Neuron (in vitro differentiated cells): ENCODE measurements at regions not wholly inside any gene's neighbourhood (a gene's known extent, or its start where the extent isn't known, plus 50 kb on each side); places are given as distances from the start of the nearest gene placed in this dataset.

Source experiments
- H2AFZ ChIP-seq: one replicate; pipeline ENCODE4 v1.6.1; 2013; ENCODE audit warnings: low read depth, mild to moderate bottlenecking, inconsistent platforms, low read length, moderate library complexity
- H3K27me3 ChIP-seq: one replicate; pipeline ENCODE4 v1.6.1; 2013; ENCODE audit warnings: low read length; ENCODE audit not compliant: insufficient read depth
- H3K36me3 ChIP-seq: one replicate; pipeline ENCODE4 v1.6.1; 2013; ENCODE audit warnings: low read length; ENCODE audit not compliant: insufficient read depth
- H3K4me1 ChIP-seq: one replicate; pipeline ENCODE4 v1.6.1; 2013; ENCODE audit warnings: low read length; ENCODE audit not compliant: insufficient read depth
- H3K4me3 ChIP-seq: 2 replicates; pipeline ENCODE4 v1.5.1; 2013; ENCODE audit warnings: mild to moderate bottlenecking, low read length, moderate library complexity
- H3K9me3 ChIP-seq: one replicate; pipeline ENCODE4 v1.6.1; 2013; ENCODE audit warnings: low read length

- Histone ChIP-seq H3K4me1 (peaks cover 8% of the 10 kb centered on the region), H3K9me3 (no peaks in the 10 kb centered on the region), H2AFZ (no peak overlapping the region), H3K36me3 (no peaks in the 10 kb centered on the region), H3K27me3 (no peaks in the 10 kb centered on the region), H3K4me3 (no peak overlapping the region)
These were observed 66.8 kb upstream of the CHST15 start for GRCh38 chr10:124160176-124160575.

GRCh38 chr10:124159153-124159552 lies 65.8 kb upstream of the CHST15 start:
- Histone ChIP-seq H2AFZ (no peak overlapping the region), H3K4me3 (no peak overlapping the region), H3K36me3 (no peaks in the 10 kb centered on the region), H3K9me3 (no peaks in the 10 kb centered on the region), H3K4me1 (peaks cover 8% of the 10 kb centered on the region), H3K27me3 (no peaks in the 10 kb centered on the region)

- no peaks in the 10 kb centered on the region for H3K9me3 ChIP-seq
- H3K36me3 ChIP-seq = no peaks in the 10 kb centered on the region
- peaks cover 8% of the 10 kb centered on the region for H3K4me1 ChIP-seq
- no peaks in the 10 kb centered on the region for H3K27me3 ChIP-seq
- H2AFZ ChIP-seq = no peak overlapping the region
- H3K4me3 ChIP-seq = no peak overlapping the region
These were observed 65.2 kb upstream of the CHST15 start for GRCh38 chr10:124158592-124158991.

GRCh38 chr10:124157271-124157681 lies 63.9 kb upstream of the CHST15 start:
- H2AFZ ChIP-seq = no peak overlapping the region
- no peak overlapping the region for H3K4me3 ChIP-seq
- no peaks in the 10 kb centered on the region for H3K36me3 ChIP-seq
- H3K4me1 ChIP-seq = peaks cover 8% of the 10 kb centered on the region
- H3K27me3 ChIP-seq = no peaks in the 10 kb centered on the region
- H3K9me3 ChIP-seq = no peaks in the 10 kb centered on the region

GRCh38 chr10:124156524-124157260 lies 63.3 kb upstream of the CHST15 start:
- Histone ChIP-seq H3K4me3 (no peak overlapping the region), H3K27me3 (no peaks in the 10 kb centered on the region), H3K4me1 (peaks cover 8% of the 10 kb centered on the region), H2AFZ (no peak overlapping the region), H3K36me3 (no peaks in the 10 kb centered on the region), H3K9me3 (no peaks in the 10 kb centered on the region)

GRCh38 chr10:124155781-124156435 lies 62.5 kb upstream of the CHST15 start:
- no peak overlapping the region for H3K4me3 ChIP-seq
- no peaks in the 10 kb centered on the region for H3K27me3 ChIP-seq
- H2AFZ ChIP-seq = no peak overlapping the region
- H3K9me3 ChIP-seq = no peaks in the 10 kb centered on the region
- no peaks in the 10 kb centered on the region for H3K36me3 ChIP-seq
- peaks cover 8% of the 10 kb centered on the region for H3K4me1 ChIP-seq

GRCh38 chr10:124153023-124153826 lies 59.8 kb upstream of the CHST15 start:
- Histone ChIP-seq H3K36me3 (no peaks in the 10 kb centered on the region), H3K9me3 (no peaks in the 10 kb centered on the region), H2AFZ (no peak overlapping the region), H3K4me1 (peaks cover 15% of the 10 kb centered on the region), H3K4me3 (no peak overlapping the region), H3K27me3 (no peaks in the 10 kb centered on the region)

- Histone ChIP-seq H3K27me3 (no peaks in the 10 kb centered on the region), H2AFZ (no peak overlapping the region), H3K4me3 (no peak overlapping the region), H3K9me3 (no peaks in the 10 kb centered on the region), H3K4me1 (peaks cover 15% of the 10 kb centered on the region), H3K36me3 (no peaks in the 10 kb centered on the region)
These were observed 59.0 kb upstream of the CHST15 start for GRCh38 chr10:124152139-124153022.

- Histone ChIP-seq H3K4me1 (peaks cover 15% of the 10 kb centered on the region), H3K9me3 (no peaks in the 10 kb centered on the region), H2AFZ (no peak overlapping the region)
These were observed 58.2 kb upstream of the CHST15 start for GRCh38 chr10:124151466-124152095.

GRCh38 chr10:124150807-124151417 lies 57.5 kb upstream of the CHST15 start:
- no peaks in the 10 kb centered on the region for H3K27me3 ChIP-seq

More at GRCh38 chr10:124151466-124152095, 58.2 kb upstream of the CHST15 start:
- Histone ChIP-seq H3K4me3 (no peak overlapping the region), H3K36me3 (no peaks in the 10 kb centered on the region), H3K27me3 (no peaks in the 10 kb centered on the region)

GRCh38 chr10:124150189-124150806 lies 56.9 kb upstream of the CHST15 start:
- H2AFZ ChIP-seq = no peak overlapping the region
- H3K9me3 ChIP-seq = no peaks in the 10 kb centered on the region
- H3K27me3 ChIP-seq = no peaks in the 10 kb centered on the region
- no peaks in the 10 kb centered on the region for H3K36me3 ChIP-seq
- H3K4me3 ChIP-seq = no peak overlapping the region
- H3K4me1 ChIP-seq = peaks cover 7% of the 10 kb centered on the region

More at GRCh38 chr10:124150807-124151417, 57.5 kb upstream of the CHST15 start:
- no peaks in the 10 kb centered on the region for H3K36me3 ChIP-seq
- peaks cover 12% of the 10 kb centered on the region for H3K4me1 ChIP-seq
- no peak overlapping the region for H3K4me3 ChIP-seq
- H3K9me3 ChIP-seq = no peaks in the 10 kb centered on the region
- no peak overlapping the region for H2AFZ ChIP-seq
